Adrenal gland (tissue), 5 donors: ENCODE measurements at regions not wholly inside any gene's neighbourhood (a gene's known extent, or its start where the extent isn't known, plus 50 kb on each side); places are given as distances from the start of the nearest gene placed in this dataset.

Experiments
- POLR2A ChIP-seq, 2 donors: fragments of 450-650 bp; IDR thresholded peaks; one replicate each; pipeline ENCODE4 v1.6.1; 2017; ENCODE audit warnings: antibody characterized with exemption in 2 of 2, mild to moderate bottlenecking in 2 of 2, moderate library complexity in 1 of 2
- TF ChIP-seq, protein P1 (sequence below), 6 experiments: fragments of 450-650 bp in 4 of 6; fragments of 200-600 bp in 2 of 6; sonication (generic) in 1 of 6; IDR thresholded peaks; 1 replicate in 5 of 6; 2 replicates in 1 of 6; pipeline versions ENCODE4 v1.5.1 to v1.8.0; 2016 to 2021; ENCODE audit warnings: antibody characterized with exemption in 6 of 6, mild to moderate bottlenecking in 2 of 6, moderate library complexity in 1 of 6
- donor health status: DM: no; HTN: no; CAD: no.

DNA sequence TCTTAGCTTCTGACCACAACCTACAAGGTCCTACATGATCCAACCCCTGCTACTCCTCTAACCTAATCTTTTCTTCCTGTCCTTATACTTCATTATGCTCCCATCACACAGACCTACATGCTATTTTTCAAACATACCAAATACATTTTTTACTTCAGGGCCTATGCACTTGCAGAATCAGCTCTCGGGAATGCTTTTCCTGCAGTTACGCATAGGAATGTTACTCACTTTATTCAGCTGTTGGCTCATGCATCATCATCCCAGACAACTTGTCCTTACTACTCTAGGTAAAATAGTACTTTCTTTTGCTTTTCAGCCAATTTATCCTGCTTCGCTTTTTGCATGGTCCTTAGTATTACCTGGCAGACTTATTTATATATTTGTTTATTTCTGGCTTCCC is 105.6 kb downstream of the OXSM start:
- TF ChIP-seq, protein P1, sequence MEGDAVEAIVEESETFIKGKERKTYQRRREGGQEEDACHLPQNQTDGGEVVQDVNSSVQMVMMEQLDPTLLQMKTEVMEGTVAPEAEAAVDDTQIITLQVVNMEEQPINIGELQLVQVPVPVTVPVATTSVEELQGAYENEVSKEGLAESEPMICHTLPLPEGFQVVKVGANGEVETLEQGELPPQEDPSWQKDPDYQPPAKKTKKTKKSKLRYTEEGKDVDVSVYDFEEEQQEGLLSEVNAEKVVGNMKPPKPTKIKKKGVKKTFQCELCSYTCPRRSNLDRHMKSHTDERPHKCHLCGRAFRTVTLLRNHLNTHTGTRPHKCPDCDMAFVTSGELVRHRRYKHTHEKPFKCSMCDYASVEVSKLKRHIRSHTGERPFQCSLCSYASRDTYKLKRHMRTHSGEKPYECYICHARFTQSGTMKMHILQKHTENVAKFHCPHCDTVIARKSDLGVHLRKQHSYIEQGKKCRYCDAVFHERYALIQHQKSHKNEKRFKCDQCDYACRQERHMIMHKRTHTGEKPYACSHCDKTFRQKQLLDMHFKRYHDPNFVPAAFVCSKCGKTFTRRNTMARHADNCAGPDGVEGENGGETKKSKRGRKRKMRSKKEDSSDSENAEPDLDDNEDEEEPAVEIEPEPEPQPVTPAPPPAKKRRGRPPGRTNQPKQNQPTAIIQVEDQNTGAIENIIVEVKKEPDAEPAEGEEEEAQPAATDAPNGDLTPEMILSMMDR (IDR thresholded peaks at IDR 0.05) = no peak
- no peak for TF ChIP-seq POLR2A (IDR thresholded peaks at IDR 0.05)
